ENCODE measurements at regions not wholly inside any gene's neighbourhood (a gene's known extent, or its start where the extent isn't known, plus 50 kb on each side); places are given as distances from the start of the nearest gene placed in this dataset.

GRCh38 chr2:82289446-82289845 is 1984.9 kb upstream of the LRRTM1 start:
- H3K4me1 ChIP-seq: no peaks in the 10 kb centered on the region
- no peak for TF ChIP-seq CTCF (IDR thresholded peaks at IDR 0.05; ENCODE audit: borderline replicate concordance)
- H3K36me3 ChIP-seq: no peaks in the 10 kb centered on the region
- intact Hi-C loops (cut with micrococcal nuclease): no loop called here
- no peak overlapping the region for H3K27ac ChIP-seq (replicated peaks)
- H3K9me3 ChIP-seq (replicated peaks): peaks cover 3% of the 10 kb centered on the region
- DNase-seq: no peak
- H3K4me3 ChIP-seq: no peak overlapping the region
- H3K27me3 ChIP-seq (ENCODE audit: low read depth): no peaks in the 10 kb centered on the region

GRCh38 chr2:82283075-82283474 is 1978.5 kb upstream of the LRRTM1 start:
- no peak overlapping the region for H3K27ac ChIP-seq (replicated peaks)
- no peaks in the 10 kb centered on the region for H3K36me3 ChIP-seq
- no peak for TF ChIP-seq CTCF (IDR thresholded peaks at IDR 0.05; ENCODE audit: borderline replicate concordance)
- DNase-seq: no peak
- no peaks in the 10 kb centered on the region for H3K9me3 ChIP-seq (replicated peaks)
- H3K4me1 ChIP-seq: no peaks in the 10 kb centered on the region
- H3K4me3 ChIP-seq: no peak overlapping the region
- no peaks in the 10 kb centered on the region for H3K27me3 ChIP-seq (ENCODE audit: low read depth)
- intact Hi-C loops (cut with micrococcal nuclease): no loop called here

- Histone ChIP-seq H3K4me1 (no peaks in the 10 kb centered on the region), H3K27ac (replicated peaks) (no peak overlapping the region), H3K36me3 (no peaks in the 10 kb centered on the region), H3K27me3 (ENCODE audit: low read depth) (no peaks in the 10 kb centered on the region), H3K4me3 (no peak overlapping the region), H3K9me3 (replicated peaks) (no peaks in the 10 kb centered on the region)
- intact Hi-C loops (cut with micrococcal nuclease): no loop called here
- no peak for DNase-seq
- no peak for TF ChIP-seq CTCF (IDR thresholded peaks at IDR 0.05; ENCODE audit: borderline replicate concordance)
These were observed 1977.7 kb upstream of the LRRTM1 start for GRCh38 chr2:82282111-82282882.

- intact Hi-C loops (cut with micrococcal nuclease): no loop called here
- no peak overlapping the region for H3K27ac ChIP-seq (replicated peaks)
- TF ChIP-seq CTCF (IDR thresholded peaks at IDR 0.05; ENCODE audit: borderline replicate concordance): no peak
- H3K4me3 ChIP-seq: no peak overlapping the region
- H3K27me3 ChIP-seq (ENCODE audit: low read depth): no peaks in the 10 kb centered on the region
- no peaks in the 10 kb centered on the region for H3K36me3 ChIP-seq
- DNase-seq: no peak
- peaks cover 4% of the 10 kb centered on the region for H3K9me3 ChIP-seq (replicated peaks)
- no peaks in the 10 kb centered on the region for H3K4me1 ChIP-seq
These were observed 1974.8 kb upstream of the LRRTM1 start for GRCh38 chr2:82279367-82279766.

- Histone ChIP-seq H3K4me3 (no peak overlapping the region), H3K4me1 (no peaks in the 10 kb centered on the region), H3K36me3 (no peaks in the 10 kb centered on the region), H3K27ac (replicated peaks) (no peak overlapping the region), H3K9me3 (replicated peaks) (peaks cover 4% of the 10 kb centered on the region), H3K27me3 (ENCODE audit: low read depth) (no peaks in the 10 kb centered on the region)
- DNase-seq: no peak
- no peak for TF ChIP-seq CTCF (IDR thresholded peaks at IDR 0.05; ENCODE audit: borderline replicate concordance)
- intact Hi-C loops (cut with micrococcal nuclease): no loop called here
These were observed 1973.9 kb upstream of the LRRTM1 start for GRCh38 chr2:82278416-82278815.

Measured in left ventricle myocardium inferior (tissue), 1 donor.